K562 (cell line): ENCODE measurements at regions not wholly inside any gene's neighbourhood (a gene's known extent, or its start where the extent isn't known, plus 50 kb on each side); places are given as distances from the start of the nearest gene placed in this dataset.

ENCODE experiments used
- ATAC-seq: fragments of 200-7000 bp; cut with Tn5 transposase; 3 replicates; pipeline ENCODE4 v1.9.1; 2020; ENCODE audit warnings: moderate library complexity
- BruUV-seq: library from RNA; stranded (reverse); fragments of 400-500 nt; replicated peaks from 2 replicates; lab custom pipeline; 2021; lab: Mats Ljungman, UMichigan
- CTCF ChIA-PET: fragments of 300-600 bp; formaldehyde crosslinking; extraction: SDS; loops from one replicate; lab custom pipeline; 2021; ENCODE audit warnings: low intra/inter-chr PET ratio; lab: Yijun Ruan, JAX
- POLR2A ChIA-PET: fragments of 300-600, 350-650 bp; sonication (Branson Sonifier 250); formaldehyde crosslinking; extraction: SDS; loops from one replicate; lab custom pipeline; 2021; ENCODE audit warnings: antibody characterized with exemption, inconsistent platforms; lab: Yijun Ruan, JAX
- DNase-seq, 4 experiments: peaks; one replicate each; pipeline versions ENCODE4 v3.0.0 to v3.0.0-alpha.2; 2011 to 2018; ENCODE audit warnings: low spot score in 3 of 4, mixed read lengths in 3 of 4; ENCODE audit errors: extremely low read depth in 1 of 4
- FAIRE-seq: peaks from 2 replicates; lab custom pipeline; 2011; peaks lifted over from hg19 to GRCh38; lab: Jason Lieb, UNC
- H2AFZ ChIP-seq: 2 replicates; pipeline ENCODE4 v1.6.0; 2011; ENCODE audit warnings: low read depth, low read length, control low read depth, inconsistent platforms
- H3K27ac ChIP-seq: fragments of 200-600 bp; 3 replicates; pipeline ENCODE4 v1.8.0; 2011; ENCODE audit warnings: low read depth, mild to moderate bottlenecking, control low read depth, inconsistent platforms, low read length, moderate library complexity, mixed read lengths; ENCODE audit errors: extremely low read depth
- H3K27me3 ChIP-seq, 2 experiments: fragments of 300-600 bp in 1 of 2; 2 replicates in 1 of 2; 3 replicates in 1 of 2; pipeline versions ENCODE4 v1.6.0 to v1.8.0; 2011; ENCODE audit warnings: inconsistent platforms in 2 of 2, low read length in 2 of 2, mild to moderate bottlenecking in 1 of 2, mixed read lengths in 1 of 2, moderate library complexity in 1 of 2; ENCODE audit not compliant: control insufficient read depth in 2 of 2, insufficient read depth in 2 of 2
- H3K36me3 ChIP-seq: fragments of 300-600 bp; 3 replicates; pipeline ENCODE4 v1.8.0; 2011; ENCODE audit warnings: mild to moderate bottlenecking, low read length, inconsistent platforms; ENCODE audit not compliant: control insufficient read depth, insufficient read depth
- H3K4me1 ChIP-seq, 2 experiments: fragments of 200-600 bp in 1 of 2; replicated peaks in 1 of 2; 2 replicates in 1 of 2; 3 replicates in 1 of 2; pipeline versions ENCODE4 v1.5.1 to v1.8.0; 2011; ENCODE audit warnings: inconsistent platforms in 2 of 2, low read length in 2 of 2, mild to moderate bottlenecking in 1 of 2, mixed read lengths in 1 of 2, moderate library complexity in 1 of 2; ENCODE audit not compliant: control insufficient read depth in 2 of 2, insufficient read depth in 2 of 2
- H3K4me2 ChIP-seq: 2 replicates; pipeline ENCODE4 v1.6.1; 2011; ENCODE audit warnings: low read length, control low read depth, inconsistent platforms, mixed read lengths; ENCODE audit not compliant: insufficient read depth
- H3K4me3 ChIP-seq: fragments of 200-600 bp; sonication (generic), shearing (Covaris generic); 2 replicates; pipeline ENCODE4 v1.5.1; 2016; ENCODE audit warnings: control low read depth, inconsistent platforms
- H3K79me2 ChIP-seq: fragments of 200-600 bp; 3 replicates; pipeline ENCODE4 v1.8.0; 2011; ENCODE audit warnings: low read length, inconsistent platforms; ENCODE audit not compliant: control insufficient read depth, insufficient read depth
- H3K9ac ChIP-seq, 2 experiments: 2 replicates each; pipeline versions ENCODE4 v1.6.0 to v1.6.1; 2011; ENCODE audit warnings: low read depth in 2 of 2, low read length in 2 of 2, control low read depth in 1 of 2, inconsistent platforms in 1 of 2, mild to moderate bottlenecking in 1 of 2, mixed read lengths in 1 of 2; ENCODE audit not compliant: insufficient read depth in 1 of 2
- H3K9me1 ChIP-seq: one replicate; pipeline ENCODE4 v1.6.0; 2011; ENCODE audit warnings: inconsistent platforms, mild to moderate bottlenecking, low read length, moderate library complexity; ENCODE audit not compliant: control insufficient read depth, insufficient read depth
- H3K9me3 ChIP-seq: replicated peaks from 2 replicates; pipeline ENCODE4 v1.5.1; 2011; ENCODE audit warnings: low read depth, low read length, inconsistent platforms; ENCODE audit not compliant: control insufficient read depth, insufficient read depth
- H4K20me1 ChIP-seq: replicated peaks from 2 replicates; pipeline ENCODE4 v1.6.1; 2011; ENCODE audit warnings: low read length, inconsistent platforms, mixed read lengths; ENCODE audit not compliant: control insufficient read depth, insufficient read depth
- BCOR ChIP-seq: fragments of 450-650 bp; IDR thresholded peaks from 2 replicates; pipeline ENCODE4 v1.6.1; 2016
- BRF1 ChIP-seq: IDR thresholded peaks from 3 replicates; pipeline ENCODE4 v1.6.1; 2011; ENCODE audit warnings: borderline replicate concordance, mild to moderate bottlenecking; ENCODE audit not compliant: insufficient read length; ENCODE audit errors: extremely low read depth
- CUX1 ChIP-seq: fragments of 200-800 bp; sonication (Bioruptor generic); IDR thresholded peaks from 2 replicates; pipeline ENCODE4 v1.6.1; 2016; ENCODE audit warnings: missing genetic modification characterization, missing compliant biosample characterization
- DACH1 ChIP-seq: fragments of 450-650 bp; IDR thresholded peaks from 2 replicates; pipeline ENCODE4 v1.6.1; 2018; ENCODE audit not compliant: partially characterized antibody
- DMBX1 ChIP-seq: fragments of 250-450 bp; sonication (Bioruptor Pico); IDR thresholded peaks from 2 replicates; pipeline ENCODE4 v1.8.0; 2022; ENCODE audit warnings: inconsistent platforms, mild to moderate bottlenecking, moderate library complexity, borderline replicate concordance
- E2F8 ChIP-seq: fragments of 450-650 bp; IDR thresholded peaks from 2 replicates; pipeline ENCODE4 v1.7.1; 2018; ENCODE audit warnings: mild to moderate bottlenecking, low read depth; ENCODE audit not compliant: partially characterized antibody
- KAT2B ChIP-seq: IDR thresholded peaks from one replicate; pipeline ENCODE4 v1.6.1; 2012; ENCODE audit warnings: low read depth, mild to moderate bottlenecking, control low read depth, inconsistent platforms, low read length, moderate library complexity
- LEF1 ChIP-seq: fragments of 450-650 bp; IDR thresholded peaks from 2 replicates; pipeline ENCODE4 v1.6.1; 2016; ENCODE audit warnings: mild to moderate bottlenecking
- NELFE ChIP-seq: IDR thresholded peaks from 2 replicates; pipeline ENCODE4 v1.6.1; 2011; ENCODE audit warnings: mild to moderate bottlenecking; ENCODE audit not compliant: insufficient read depth, insufficient read length
- NR2C1 ChIP-seq, 2 experiments: fragments of 450-650 bp; IDR thresholded peaks; 2 replicates each; pipeline ENCODE4 v1.6.1; 2017; ENCODE audit warnings: mild to moderate bottlenecking in 2 of 2, antibody characterized with exemption in 1 of 2, inconsistent platforms in 1 of 2, missing compliant biosample characterization in 1 of 2, missing genetic modification characterization in 1 of 2
- NUFIP1 ChIP-seq: fragments of 450-650 bp; IDR thresholded peaks from 2 replicates; pipeline ENCODE4 v1.6.1; 2018; ENCODE audit not compliant: partially characterized antibody
- PCBP1 ChIP-seq: fragments of 200-400 bp; formaldehyde crosslinking; IDR thresholded peaks from 2 replicates; pipeline ENCODE4 v1.6.1; 2018; ENCODE audit warnings: mild to moderate bottlenecking, low read depth, low read length; ENCODE audit not compliant: poor library complexity, severe bottlenecking
- PHB2 ChIP-seq: fragments of 450-650 bp; IDR thresholded peaks from 2 replicates; pipeline ENCODE4 v1.6.1; 2017; ENCODE audit warnings: low read depth
- POLR3A ChIP-seq: IDR thresholded peaks from 2 replicates; pipeline ENCODE4 v1.6.1; 2011; ENCODE audit warnings: borderline replicate concordance, mild to moderate bottlenecking, moderate library complexity; ENCODE audit not compliant: insufficient read length, insufficient read depth; ENCODE audit errors: extremely low read depth
- SMARCA4 ChIP-seq: fragments of 450-650 bp; IDR thresholded peaks from 2 replicates; pipeline ENCODE4 v1.6.1; 2016
- ZNF121 ChIP-seq: sonication (generic); formaldehyde crosslinking; conservative IDR thresholded peaks from 2 replicates; pipeline ENCODE4 v1.8.0; 2022; ENCODE audit warnings: missing genetic modification reagents
- ZNF644 ChIP-seq: fragments of 200-800 bp; sonication (Bioruptor generic); IDR thresholded peaks from 2 replicates; pipeline ENCODE4 v1.6.1; 2016; ENCODE audit warnings: low read depth, missing genetic modification characterization, missing compliant biosample characterization
- in situ Hi-C: fragments of 300-500 bp; cut with MboI; formaldehyde crosslinking; loops from 4 replicates; pipeline ENCODE4 v1.15.0; 2018; ENCODE audit warnings: inconsistent platforms, mixed read lengths
- intact Hi-C: fragments of 100-400 bp; cut with micrococcal nuclease; formaldehyde crosslinking; loops from 2 replicates; pipeline ENCODE4 v1.14.2; 2022

GRCh38 chr4:114310296-114310925 lies 288.2 kb upstream of the UGT8 start:
- in situ Hi-C loops: no loop called here
- TF ChIP-seq NUFIP1 (no peak), SMARCA4 (no peak), DACH1 (no peak), PHB2 (no peak), ZNF121 (CRISPR knock-in tag) (no peak), POLR3A (no peak), CUX1 (CRISPR knock-in tag) (no peak), NR2C1 (IDR thresholded peaks at IDR 0.05) (no peak), NR2C1 (tag; IDR thresholded peaks at IDR 0.05) (no peak), NELFE (no peak), LEF1 (no peak), BCOR (no peak), KAT2B (no peak), BRF1 (no peak), PCBP1 (no peak), ZNF644 (tag) (no peak), E2F8 (no peak), DMBX1 (CRISPR knock-in tag) (no peak)

More at GRCh38 chr4:114310296-114310925, 288.2 kb upstream of the UGT8 start:
- DNase-seq (no peak), FAIRE-seq (no peak), ATAC-seq (no peak)
- Histone ChIP-seq H3K9me3 (no peaks in the 10 kb centered on the region), H3K36me3 (no peaks in the 10 kb centered on the region), H4K20me1 (no peaks in the 10 kb centered on the region), H3K79me2 (no peaks in the 10 kb centered on the region), H3K27me3 (no peaks in the 10 kb centered on the region), H3K4me3 (no peak overlapping the region), H3K4me1 (no peaks in the 10 kb centered on the region), H3K27ac (no peak overlapping the region), H3K9me1 (no peaks in the 10 kb centered on the region), H3K9ac (no peak overlapping the region), H2AFZ (no peak overlapping the region), H3K4me2 (no peak overlapping the region)
- ChIA-PET CTCF (no interaction called here), POLR2A (no interaction called here)
- BruUV-seq: no TSS peak
- intact Hi-C loops: no loop called here
